WTC11 (cell line): ENCODE measurements at regions not wholly inside any gene's neighbourhood (a gene's known extent, or its start where the extent isn't known, plus 50 kb on each side); places are given as distances from the start of the nearest gene placed in this dataset.

Experiments
- ATAC-seq: fragments of 200-7000 bp; cut with Tn5 transposase; 2 replicates; pipeline ENCODE4 v1.10.0; 2021; ENCODE audit warnings: mild to moderate bottlenecking, moderate library complexity
- CTCF ChIA-PET: fragments of 300-600 bp; sonication (Branson Sonifier 250); formaldehyde crosslinking; loops from one replicate; lab custom pipeline; 2021; ENCODE audit warnings: antibody characterized with exemption; lab: Charles Lee
- POLR2A ChIA-PET: fragments of 350-600 bp; sonication (Branson Sonifier 250); formaldehyde crosslinking; loops from one replicate; lab custom pipeline; 2021; ENCODE audit warnings: antibody characterized with exemption; lab: Charles Lee
- DNase-seq: peaks from one replicate; pipeline ENCODE4 v3.0.0; 2021; ENCODE audit warnings: low spot score
- H3K27ac Mint-ChIP-seq: 2 replicates; pipeline ENCODE4 v1.8.0; 2021; ENCODE audit warnings: mixed read lengths
- H3K27me3 Mint-ChIP-seq: 2 replicates; pipeline ENCODE4 v1.8.0; 2021; ENCODE audit warnings: low read depth, mild to moderate bottlenecking, moderate library complexity, mixed read lengths
- H3K36me3 Mint-ChIP-seq: 2 replicates; pipeline ENCODE4 v1.8.0; 2021; ENCODE audit warnings: mixed read lengths
- H3K4me1 Mint-ChIP-seq: 2 replicates; pipeline ENCODE4 v1.8.0; 2022; ENCODE audit warnings: mixed read lengths
- H3K4me3 Mint-ChIP-seq: 2 replicates; pipeline ENCODE4 v1.8.0; 2021; ENCODE audit warnings: mild to moderate bottlenecking, moderate library complexity, mixed read lengths
- H3K9me3 Mint-ChIP-seq: 2 replicates; pipeline ENCODE4 v1.8.0; 2021; ENCODE audit warnings: mixed read lengths
- ELF4 ChIP-seq: sonication (generic); formaldehyde crosslinking; IDR thresholded peaks from 2 replicates; pipeline ENCODE4 v1.8.1; 2022; ENCODE audit warnings: low read depth, mild to moderate bottlenecking, moderate library complexity, missing genetic modification reagents
- FOXP1 ChIP-seq: sonication (generic); formaldehyde crosslinking; IDR thresholded peaks from 2 replicates; pipeline ENCODE4 v1.8.0; 2022; ENCODE audit warnings: missing genetic modification reagents, mild to moderate bottlenecking, moderate library complexity, borderline replicate concordance
- GTF2I ChIP-seq: fragments of 250-450 bp; sonication (Bioruptor Pico); conservative IDR thresholded peaks from 2 replicates; pipeline ENCODE4 v1.4.0; 2021; ENCODE audit warnings: mild to moderate bottlenecking
- IRF2 ChIP-seq: sonication (generic); formaldehyde crosslinking; IDR thresholded peaks from 2 replicates; pipeline ENCODE4 v1.8.0; 2022; ENCODE audit warnings: low read depth, missing genetic modification reagents, borderline replicate concordance
- MXD4 ChIP-seq: fragments of 250-450 bp; sonication (Bioruptor Pico); IDR thresholded peaks from 2 replicates; pipeline ENCODE4 v1.8.0; 2021; ENCODE audit warnings: mild to moderate bottlenecking, moderate library complexity, borderline replicate concordance
- RORB ChIP-seq: fragments of 250-450 bp; sonication (Bioruptor Pico); IDR thresholded peaks from 2 replicates; pipeline ENCODE4 v1.9.0; 2021; ENCODE audit warnings: mild to moderate bottlenecking
- SMAD4 ChIP-seq: sonication (generic); formaldehyde crosslinking; IDR thresholded peaks from 2 replicates; pipeline ENCODE4 v1.8.0; 2022; ENCODE audit warnings: mild to moderate bottlenecking, missing genetic modification reagents
- ZNF232 ChIP-seq: sonication (generic); formaldehyde crosslinking; IDR thresholded peaks from 2 replicates; pipeline ENCODE4 v1.8.0; 2022; ENCODE audit warnings: mild to moderate bottlenecking, missing genetic modification reagents
- ZNF671 ChIP-seq: fragments of 250-450 bp; sonication (Bioruptor Pico); IDR thresholded peaks from 2 replicates; pipeline ENCODE4 v1.8.0; 2021; ENCODE audit warnings: mild to moderate bottlenecking
- TF ChIP-seq, protein P1 (sequence below): fragments of 250-450 bp; sonication (Bioruptor Pico); IDR thresholded peaks from 2 replicates; pipeline ENCODE4 v1.9.0; 2021; ENCODE audit warnings: mild to moderate bottlenecking
- TF ChIP-seq, protein P2 (sequence below): sonication (generic); formaldehyde crosslinking; IDR thresholded peaks from 2 replicates; pipeline ENCODE4 v1.8.0; 2022; ENCODE audit warnings: mild to moderate bottlenecking, missing genetic modification reagents
- TF ChIP-seq, protein P3 (sequence below): fragments of 250-450 bp; sonication (Bioruptor Pico); conservative IDR thresholded peaks from 2 replicates; pipeline ENCODE4 v1.9.0; 2021; ENCODE audit warnings: mild to moderate bottlenecking
- TF ChIP-seq, protein P4 (sequence below): sonication (generic); formaldehyde crosslinking; conservative IDR thresholded peaks from 2 replicates; pipeline ENCODE4 v1.8.1; 2023; ENCODE audit warnings: mild to moderate bottlenecking, low read depth, missing genetic modification reagents, moderate library complexity
- TF ChIP-seq, protein P5 (sequence below): sonication (generic); formaldehyde crosslinking; IDR thresholded peaks from 2 replicates; pipeline ENCODE4 v1.8.0; 2022; ENCODE audit warnings: mild to moderate bottlenecking, missing genetic modification reagents
- TF ChIP-seq, protein P6 (sequence below): sonication (generic); formaldehyde crosslinking; IDR thresholded peaks from 2 replicates; pipeline ENCODE4 v1.8.1; 2023; ENCODE audit warnings: mild to moderate bottlenecking, missing genetic modification reagents, moderate library complexity

DNA sequence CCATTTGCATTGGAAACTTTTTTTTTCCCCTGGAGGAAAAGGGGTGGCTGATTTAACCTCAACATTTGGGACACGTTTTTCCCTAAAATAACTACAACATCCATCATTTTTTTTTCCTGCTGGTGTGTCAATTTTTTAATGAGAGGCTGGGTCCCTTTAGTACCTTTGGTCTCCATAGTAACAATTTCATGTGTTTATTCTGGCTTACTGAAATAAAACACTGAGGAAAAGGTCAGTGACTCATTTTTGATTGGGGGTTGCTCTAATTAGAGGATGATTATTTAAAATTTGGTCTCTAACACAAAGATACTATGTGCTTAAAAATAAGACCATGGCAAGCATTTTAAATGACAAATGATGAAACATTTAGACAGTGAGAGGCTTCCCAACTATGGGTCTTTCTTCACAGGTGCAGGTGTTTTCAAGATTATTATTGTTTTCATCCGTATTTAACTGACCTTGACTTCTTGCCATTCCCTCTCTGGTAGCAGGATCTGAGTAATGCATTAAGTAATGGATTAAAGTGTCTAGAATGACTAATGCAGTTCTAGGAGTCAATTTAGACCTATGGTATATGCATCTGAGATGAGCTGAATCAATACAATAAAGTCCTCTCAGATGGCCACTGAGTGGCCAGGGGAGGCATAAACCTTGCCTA lies 406.4 kb downstream of the KCNRG start:
- Mint-ChIP-seq H3K27ac (no peak overlapping the region; the same call in 1 of the 2 replicates), H3K4me3 (no peak overlapping the region), H3K36me3 (peaks cover 1% of the 10 kb centered on the region; the same call in 1 of the 2 replicates), H3K27me3 (no peaks in the 10 kb centered on the region), H3K9me3 (no peaks in the 10 kb centered on the region), H3K4me1 (peaks cover 31% of the 10 kb centered on the region)
- ATAC-seq (no peak), DNase-seq (no peak)
- ChIA-PET POLR2A (no interaction called here), CTCF (interaction anchor here (1.7 kb wide), 1 partner anchor 35 kb away, joined by 6 read pairs; no protein-coding TSS in a partner anchor)
- no peak for TF ChIP-seq ZNF232 (CRISPR knock-in tag)
- TF ChIP-seq, protein P1, sequence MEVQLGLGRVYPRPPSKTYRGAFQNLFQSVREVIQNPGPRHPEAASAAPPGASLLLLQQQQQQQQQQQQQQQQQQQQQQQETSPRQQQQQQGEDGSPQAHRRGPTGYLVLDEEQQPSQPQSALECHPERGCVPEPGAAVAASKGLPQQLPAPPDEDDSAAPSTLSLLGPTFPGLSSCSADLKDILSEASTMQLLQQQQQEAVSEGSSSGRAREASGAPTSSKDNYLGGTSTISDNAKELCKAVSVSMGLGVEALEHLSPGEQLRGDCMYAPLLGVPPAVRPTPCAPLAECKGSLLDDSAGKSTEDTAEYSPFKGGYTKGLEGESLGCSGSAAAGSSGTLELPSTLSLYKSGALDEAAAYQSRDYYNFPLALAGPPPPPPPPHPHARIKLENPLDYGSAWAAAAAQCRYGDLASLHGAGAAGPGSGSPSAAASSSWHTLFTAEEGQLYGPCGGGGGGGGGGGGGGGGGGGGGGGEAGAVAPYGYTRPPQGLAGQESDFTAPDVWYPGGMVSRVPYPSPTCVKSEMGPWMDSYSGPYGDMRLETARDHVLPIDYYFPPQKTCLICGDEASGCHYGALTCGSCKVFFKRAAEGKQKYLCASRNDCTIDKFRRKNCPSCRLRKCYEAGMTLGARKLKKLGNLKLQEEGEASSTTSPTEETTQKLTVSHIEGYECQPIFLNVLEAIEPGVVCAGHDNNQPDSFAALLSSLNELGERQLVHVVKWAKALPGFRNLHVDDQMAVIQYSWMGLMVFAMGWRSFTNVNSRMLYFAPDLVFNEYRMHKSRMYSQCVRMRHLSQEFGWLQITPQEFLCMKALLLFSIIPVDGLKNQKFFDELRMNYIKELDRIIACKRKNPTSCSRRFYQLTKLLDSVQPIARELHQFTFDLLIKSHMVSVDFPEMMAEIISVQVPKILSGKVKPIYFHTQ (CRISPR knock-in tag), result no peak
- TF ChIP-seq, protein P2, sequence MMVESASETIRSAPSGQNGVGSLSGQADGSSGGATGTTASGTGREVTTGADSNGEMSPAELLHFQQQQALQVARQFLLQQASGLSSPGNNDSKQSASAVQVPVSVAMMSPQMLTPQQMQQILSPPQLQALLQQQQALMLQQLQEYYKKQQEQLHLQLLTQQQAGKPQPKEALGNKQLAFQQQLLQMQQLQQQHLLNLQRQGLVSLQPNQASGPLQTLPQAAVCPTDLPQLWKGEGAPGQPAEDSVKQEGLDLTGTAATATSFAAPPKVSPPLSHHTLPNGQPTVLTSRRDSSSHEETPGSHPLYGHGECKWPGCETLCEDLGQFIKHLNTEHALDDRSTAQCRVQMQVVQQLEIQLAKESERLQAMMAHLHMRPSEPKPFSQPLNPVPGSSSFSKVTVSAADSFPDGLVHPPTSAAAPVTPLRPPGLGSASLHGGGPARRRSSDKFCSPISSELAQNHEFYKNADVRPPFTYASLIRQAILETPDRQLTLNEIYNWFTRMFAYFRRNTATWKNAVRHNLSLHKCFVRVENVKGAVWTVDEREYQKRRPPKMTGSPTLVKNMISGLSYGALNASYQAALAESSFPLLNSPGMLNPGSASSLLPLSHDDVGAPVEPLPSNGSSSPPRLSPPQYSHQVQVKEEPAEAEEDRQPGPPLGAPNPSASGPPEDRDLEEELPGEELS (CRISPR knock-in tag), result no peak
- TF ChIP-seq, protein P3, sequence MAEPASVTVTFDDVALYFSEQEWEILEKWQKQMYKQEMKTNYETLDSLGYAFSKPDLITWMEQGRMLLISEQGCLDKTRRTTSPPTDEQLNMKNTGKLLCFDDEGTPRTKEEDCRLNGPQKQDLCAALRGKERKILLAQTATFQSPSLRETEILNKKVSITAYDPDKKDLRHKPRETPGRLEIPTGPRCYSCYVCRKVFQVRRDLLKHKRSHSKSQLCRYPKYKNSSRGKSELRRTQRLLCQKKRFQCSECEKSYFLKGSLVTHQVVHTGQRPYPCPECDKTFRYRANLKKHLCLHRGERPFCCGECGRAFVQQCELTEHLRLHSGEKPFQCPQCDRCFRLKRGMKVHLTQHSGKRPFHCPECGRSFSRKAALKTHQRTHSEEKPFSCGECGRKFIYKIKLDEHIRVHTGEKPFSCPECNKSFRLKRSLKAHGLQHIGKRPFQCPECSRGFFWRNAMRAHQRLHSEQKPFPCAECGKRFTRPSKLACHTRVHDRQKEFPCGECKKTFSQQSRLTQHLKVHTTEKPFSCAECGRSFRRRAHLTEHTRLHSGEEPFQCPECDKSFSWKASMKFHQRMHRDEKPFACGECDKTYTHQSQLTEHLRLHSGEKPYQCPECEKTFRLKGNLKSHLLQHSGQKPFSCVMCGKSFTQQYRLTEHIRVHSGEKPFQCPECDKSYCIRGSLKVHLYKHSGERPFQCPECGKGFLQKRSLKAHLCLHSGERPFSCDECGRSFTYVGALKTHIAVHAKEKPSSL, result no peak
- TF ChIP-seq RORB (CRISPR knock-in tag), result no peak
- TF ChIP-seq ELF4 (CRISPR knock-in tag), result no peak
- TF ChIP-seq SMAD4, result no peak
- TF ChIP-seq, protein P4, sequence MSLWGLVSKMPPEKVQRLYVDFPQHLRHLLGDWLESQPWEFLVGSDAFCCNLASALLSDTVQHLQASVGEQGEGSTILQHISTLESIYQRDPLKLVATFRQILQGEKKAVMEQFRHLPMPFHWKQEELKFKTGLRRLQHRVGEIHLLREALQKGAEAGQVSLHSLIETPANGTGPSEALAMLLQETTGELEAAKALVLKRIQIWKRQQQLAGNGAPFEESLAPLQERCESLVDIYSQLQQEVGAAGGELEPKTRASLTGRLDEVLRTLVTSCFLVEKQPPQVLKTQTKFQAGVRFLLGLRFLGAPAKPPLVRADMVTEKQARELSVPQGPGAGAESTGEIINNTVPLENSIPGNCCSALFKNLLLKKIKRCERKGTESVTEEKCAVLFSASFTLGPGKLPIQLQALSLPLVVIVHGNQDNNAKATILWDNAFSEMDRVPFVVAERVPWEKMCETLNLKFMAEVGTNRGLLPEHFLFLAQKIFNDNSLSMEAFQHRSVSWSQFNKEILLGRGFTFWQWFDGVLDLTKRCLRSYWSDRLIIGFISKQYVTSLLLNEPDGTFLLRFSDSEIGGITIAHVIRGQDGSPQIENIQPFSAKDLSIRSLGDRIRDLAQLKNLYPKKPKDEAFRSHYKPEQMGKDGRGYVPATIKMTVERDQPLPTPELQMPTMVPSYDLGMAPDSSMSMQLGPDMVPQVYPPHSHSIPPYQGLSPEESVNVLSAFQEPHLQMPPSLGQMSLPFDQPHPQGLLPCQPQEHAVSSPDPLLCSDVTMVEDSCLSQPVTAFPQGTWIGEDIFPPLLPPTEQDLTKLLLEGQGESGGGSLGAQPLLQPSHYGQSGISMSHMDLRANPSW, result no peak
- TF ChIP-seq IRF2 (CRISPR knock-in tag), result no peak

DNA sequence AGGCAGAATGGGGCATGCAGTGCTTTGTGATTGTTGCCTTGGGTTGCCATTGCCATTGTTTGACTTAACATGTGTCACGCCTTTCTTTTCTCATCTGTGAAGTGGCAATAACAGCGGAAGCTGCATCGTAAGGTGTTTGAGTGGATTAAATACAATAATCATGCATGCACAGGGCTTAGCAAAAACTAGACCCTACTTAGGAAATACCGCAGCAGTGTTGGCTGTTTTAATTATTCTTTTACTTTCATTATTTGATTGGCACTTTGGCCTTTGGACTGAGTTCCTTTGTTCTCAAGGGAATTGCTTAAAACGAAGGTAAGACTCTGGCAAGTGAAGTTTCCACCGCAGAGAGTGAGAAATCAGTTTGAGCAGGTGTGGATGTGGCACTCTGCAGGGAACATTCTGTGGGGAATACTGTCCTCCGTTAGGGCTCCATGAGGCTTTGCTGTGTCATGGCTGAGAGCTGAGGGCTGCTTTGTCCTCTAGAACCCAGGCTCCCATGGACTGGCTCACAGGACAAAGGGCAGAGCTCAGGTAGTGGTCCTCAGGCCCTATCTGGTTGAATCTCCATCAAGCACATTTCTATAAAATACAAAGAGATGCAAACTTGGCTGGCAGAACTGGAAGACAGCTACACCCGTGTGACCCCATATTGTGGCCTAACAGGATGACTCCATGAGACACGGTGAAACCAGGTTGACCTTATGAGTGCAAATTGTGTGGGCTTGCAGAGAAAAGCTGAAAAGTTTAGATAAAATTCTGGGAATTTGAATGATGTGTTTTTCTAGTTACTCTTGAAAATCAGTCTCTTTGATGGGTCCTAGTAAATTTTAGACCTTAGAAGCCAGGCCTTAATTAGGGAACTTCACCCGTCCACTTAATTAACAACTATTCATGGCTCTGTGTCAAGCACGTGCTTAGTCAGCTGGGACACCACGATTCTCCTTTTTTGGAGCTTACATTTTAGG lies 407.2 kb downstream of the KCNRG start:
- no peaks in the 10 kb centered on the region for H3K36me3 Mint-ChIP-seq
- H3K27ac Mint-ChIP-seq, result no peak overlapping the region
- H3K27me3 Mint-ChIP-seq, result no peaks in the 10 kb centered on the region
- H3K4me3 Mint-ChIP-seq, result no peak overlapping the region
- ChIA-PET POLR2A (no interaction called here), CTCF (interaction anchor here (1.7 kb wide), 1 partner anchor 36 kb away, joined by 6 read pairs; no protein-coding TSS in a partner anchor)
- no peaks in the 10 kb centered on the region for H3K9me3 Mint-ChIP-seq
- TF ChIP-seq, protein P5, sequence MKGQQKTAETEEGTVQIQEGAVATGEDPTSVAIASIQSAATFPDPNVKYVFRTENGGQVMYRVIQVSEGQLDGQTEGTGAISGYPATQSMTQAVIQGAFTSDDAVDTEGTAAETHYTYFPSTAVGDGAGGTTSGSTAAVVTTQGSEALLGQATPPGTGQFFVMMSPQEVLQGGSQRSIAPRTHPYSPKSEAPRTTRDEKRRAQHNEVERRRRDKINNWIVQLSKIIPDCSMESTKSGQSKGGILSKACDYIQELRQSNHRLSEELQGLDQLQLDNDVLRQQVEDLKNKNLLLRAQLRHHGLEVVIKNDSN (CRISPR knock-in tag), result no peak
- TF ChIP-seq FOXP1, result no peak
- TF ChIP-seq GTF2I (CRISPR knock-in tag), result no peak
- TF ChIP-seq, protein P6, sequence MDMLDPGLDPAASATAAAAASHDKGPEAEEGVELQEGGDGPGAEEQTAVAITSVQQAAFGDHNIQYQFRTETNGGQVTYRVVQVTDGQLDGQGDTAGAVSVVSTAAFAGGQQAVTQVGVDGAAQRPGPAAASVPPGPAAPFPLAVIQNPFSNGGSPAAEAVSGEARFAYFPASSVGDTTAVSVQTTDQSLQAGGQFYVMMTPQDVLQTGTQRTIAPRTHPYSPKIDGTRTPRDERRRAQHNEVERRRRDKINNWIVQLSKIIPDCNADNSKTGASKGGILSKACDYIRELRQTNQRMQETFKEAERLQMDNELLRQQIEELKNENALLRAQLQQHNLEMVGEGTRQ (CRISPR knock-in tag), result no peak
- TF ChIP-seq MXD4 (CRISPR knock-in tag), result no peak
- no peak for TF ChIP-seq ZNF671
- TF ChIP-seq, all 79 proteins: peak for 0
- DNase-seq (no peak), ATAC-seq (no peak)
- peaks cover 36% of the 10 kb centered on the region for H3K4me1 Mint-ChIP-seq
